LNCaP clone FGC (cell line): ENCODE measurements at regions not wholly inside any gene's neighbourhood (a gene's known extent, or its start where the extent isn't known, plus 50 kb on each side); places are given as distances from the start of the nearest gene placed in this dataset.
A peak's percentile ranks its signal among the peaks of the same experiment; 100 is the strongest.

Experiments used
- DNase-seq: peaks from one replicate; pipeline ENCODE4 v3.0.0-alpha.2; 2011; ENCODE audit warnings: low read depth
- H3K4me3 ChIP-seq: 2 replicates; pipeline ENCODE4 v1.5.1; 2011; ENCODE audit warnings: mild to moderate bottlenecking, low read depth, low read length, control low read depth
- CTCF ChIP-seq: IDR thresholded peaks from 2 replicates; pipeline ENCODE4 v1.5.1; 2012; ENCODE audit warnings: mild to moderate bottlenecking; ENCODE audit not compliant: control insufficient read depth, insufficient read depth; ENCODE audit errors: extremely low read depth

DNA sequence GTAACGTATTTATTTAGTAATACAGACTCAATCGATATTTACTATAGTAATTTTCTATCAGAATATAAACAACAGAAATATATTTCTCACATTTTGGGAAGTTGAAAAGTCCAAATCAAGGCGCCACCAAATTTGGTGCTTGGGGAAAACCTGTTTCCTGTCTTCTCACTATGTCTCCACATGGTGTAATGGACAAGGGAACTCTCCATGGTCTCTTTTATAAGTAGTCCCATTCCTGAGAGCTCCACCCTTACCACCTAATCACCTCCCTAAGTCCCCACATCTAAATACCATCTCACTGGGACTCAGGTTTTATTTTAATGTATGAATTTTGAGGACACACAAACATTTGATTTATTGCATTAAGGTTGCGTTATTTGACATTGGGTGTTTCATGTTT is 848.0 kb downstream of the LTN1 start:
- H3K4me3 ChIP-seq = no peak overlapping the region
- no peak for DNase-seq
- TF ChIP-seq CTCF = no peak

DNA sequence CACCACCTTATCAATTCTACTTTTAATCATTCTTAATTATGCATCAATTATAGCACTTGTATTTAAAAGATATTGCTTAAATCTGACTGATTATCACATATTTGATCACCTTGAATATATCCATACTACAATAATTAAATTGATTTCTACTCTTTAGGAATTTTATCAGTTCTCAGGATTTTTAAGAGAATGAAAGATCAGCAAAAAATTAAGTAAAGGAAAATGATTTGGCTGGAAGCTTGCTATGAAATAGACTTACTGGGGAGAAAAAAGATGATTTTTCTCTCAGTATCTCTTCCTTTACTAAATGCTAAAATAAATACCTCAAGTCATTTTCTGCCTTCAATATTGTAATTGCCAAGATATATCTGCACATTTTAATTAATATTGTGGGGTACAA is 848.6 kb downstream of the LTN1 start:
- DNase-seq = no peak
- H3K4me3 ChIP-seq = no peak overlapping the region
- no peak for TF ChIP-seq CTCF

DNA sequence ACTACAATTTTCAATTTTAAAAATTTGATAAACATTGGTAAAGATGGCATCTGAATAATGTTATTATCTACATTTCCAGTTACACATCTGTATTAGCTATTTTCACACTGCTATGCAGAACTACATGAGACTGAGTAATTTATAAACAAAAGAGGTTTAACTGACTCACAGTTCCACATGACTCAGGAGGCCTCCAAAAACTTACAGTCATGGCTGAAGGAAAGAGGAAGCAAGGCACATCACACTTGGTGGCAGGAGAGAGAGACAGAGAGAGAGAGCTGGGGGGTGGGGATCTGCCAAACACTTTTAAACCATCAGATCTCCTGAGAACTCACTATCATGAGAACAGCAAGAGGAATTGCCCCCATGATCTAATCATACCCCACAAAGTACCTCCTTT is 850.0 kb downstream of the LTN1 start:
- no peak for TF ChIP-seq CTCF
- no peak overlapping the region for H3K4me3 ChIP-seq
- DNase-seq = no peak

DNA sequence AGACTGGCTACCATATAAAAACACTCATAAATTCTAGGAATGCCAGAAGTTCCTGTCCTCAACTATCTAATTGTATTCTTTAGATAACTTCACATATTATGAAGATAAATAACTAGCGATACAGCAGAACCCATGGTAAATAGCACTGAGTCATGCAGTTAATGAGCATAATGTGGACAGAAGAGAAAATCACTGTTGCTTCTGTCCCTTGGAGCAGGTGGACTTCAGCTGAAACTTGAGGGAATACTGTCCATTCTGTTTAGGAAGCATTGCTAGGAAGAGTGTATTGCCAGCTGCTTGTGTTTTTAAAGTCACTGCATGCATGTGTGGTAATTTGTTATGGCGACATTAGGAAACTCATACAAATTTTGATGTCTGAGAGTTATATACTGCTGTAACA is 854.4 kb downstream of the LTN1 start:
- no peak for TF ChIP-seq CTCF
- no peak overlapping the region for H3K4me3 ChIP-seq
- peak; percentile 81 for DNase-seq

DNA sequence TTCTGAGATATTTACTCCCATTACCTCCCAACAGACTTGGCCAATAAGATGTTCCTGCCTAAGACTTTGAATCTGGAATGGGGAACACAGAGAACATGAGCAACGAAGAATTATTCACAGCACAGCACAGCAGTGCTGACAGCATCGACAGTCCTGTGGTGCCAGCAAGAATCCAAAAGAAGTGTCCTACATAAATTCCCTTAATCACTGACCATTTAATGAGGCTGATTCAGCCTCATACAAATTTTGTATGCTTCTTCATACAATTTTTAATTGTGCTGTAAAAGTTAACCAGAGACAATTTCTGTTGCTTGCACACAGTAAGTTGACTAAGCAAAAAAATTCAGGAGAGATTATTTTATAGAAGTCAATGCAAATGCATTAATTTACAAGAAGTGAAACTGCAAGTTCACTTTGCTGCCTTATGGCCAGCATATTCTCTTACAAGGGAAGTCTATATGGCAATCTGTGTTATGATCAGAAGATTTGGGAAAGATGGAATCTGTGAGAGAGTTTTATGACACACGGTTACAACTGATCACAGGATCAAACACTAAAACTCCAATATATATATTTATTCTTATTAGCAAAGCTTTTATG is 855.9 kb downstream of the LTN1 start:
- H3K4me3 ChIP-seq = no peak overlapping the region
- TF ChIP-seq CTCF = no peak
- DNase-seq = peak; percentile 81

DNA sequence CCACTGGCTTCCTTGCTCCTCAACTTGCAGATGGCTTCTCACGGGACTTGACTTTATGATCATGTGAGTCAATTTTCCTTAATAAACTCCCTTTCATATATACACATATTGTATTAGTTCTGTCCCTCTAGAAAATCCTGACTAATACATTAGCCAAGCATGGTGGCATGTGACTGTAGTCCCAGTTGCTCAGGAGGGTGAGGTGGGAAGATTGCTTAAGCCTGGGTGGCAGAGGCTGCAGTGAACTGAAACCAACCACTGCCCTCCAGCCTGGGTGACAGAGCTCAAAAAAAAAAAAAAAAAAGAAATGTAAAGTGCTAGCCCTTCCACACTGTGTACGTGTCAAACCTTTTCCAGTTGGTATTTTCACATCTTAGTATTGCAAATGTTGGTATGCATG is 857.0 kb downstream of the LTN1 start:
- H3K4me3 ChIP-seq = no peak overlapping the region
- TF ChIP-seq CTCF = no peak
- no peak for DNase-seq

GRCh38 chr21:28133116-28133515 is 859.6 kb downstream of the LTN1 start:
- TF ChIP-seq CTCF = no peak
- no peak for DNase-seq
- no peak overlapping the region for H3K4me3 ChIP-seq
